Colonic mucosa (tissue), 4 donors: ENCODE measurements at regions not wholly inside any gene's neighbourhood (a gene's known extent, or its start where the extent isn't known, plus 50 kb on each side); places are given as distances from the start of the nearest gene placed in this dataset.

ENCODE experiments used
- DNase-seq: peaks from one replicate; pipeline ENCODE4 v3.0.0-alpha.2; 2020
- H3K27ac ChIP-seq: fragments of 200-600 bp; one replicate; pipeline ENCODE4 v1.8.0; 2021
- H3K27me3 ChIP-seq: fragments of 200-600 bp; one replicate; pipeline ENCODE4 v1.8.0; 2021
- H3K36me3 ChIP-seq: fragments of 200-600 bp; one replicate; pipeline ENCODE4 v1.8.0; 2021
- H3K4me1 ChIP-seq: fragments of 200-600 bp; one replicate; pipeline ENCODE4 v1.8.0; 2021; ENCODE audit warnings: mild to moderate bottlenecking
- H3K4me3 ChIP-seq: fragments of 200-600 bp; one replicate; pipeline ENCODE4 v1.8.0; 2021
- H3K9ac ChIP-seq, 2 donors: one replicate each; pipeline ENCODE4 v1.7.0; 2013; ENCODE audit warnings: control low read depth in 2 of 2, low read depth in 2 of 2, low read length in 2 of 2
- H3K9me3 ChIP-seq: fragments of 200-600 bp; one replicate; pipeline ENCODE4 v1.8.0; 2021
- intact Hi-C: fragments of 100-400 bp; cut with DNase I; formaldehyde crosslinking; loops from one replicate; pipeline ENCODE4 v1.14.1; 2022
- TF ChIP-seq, protein P1 (sequence below): fragments of 200-600 bp; IDR thresholded peaks from one replicate; pipeline ENCODE4 v1.8.0; 2022; ENCODE audit warnings: antibody characterized with exemption, mild to moderate bottlenecking
- donor health status: healthy.
- donor health status: DM: no; HTN: no; CAD: no.
- donor health status: DM: no; HTN: no; CAD: no.

- Histone ChIP-seq H3K9me3 (no peaks in the 10 kb centered on the region), H3K4me3 (no peak overlapping the region), H3K27me3 (no peaks in the 10 kb centered on the region), H3K4me1 (no peaks in the 10 kb centered on the region), H3K27ac (no peak overlapping the region), H3K9ac (no peak overlapping the region), H3K36me3 (no peaks in the 10 kb centered on the region)
- DNase-seq = no peak
- intact Hi-C loops = no loop called here
- TF ChIP-seq, protein P1, sequence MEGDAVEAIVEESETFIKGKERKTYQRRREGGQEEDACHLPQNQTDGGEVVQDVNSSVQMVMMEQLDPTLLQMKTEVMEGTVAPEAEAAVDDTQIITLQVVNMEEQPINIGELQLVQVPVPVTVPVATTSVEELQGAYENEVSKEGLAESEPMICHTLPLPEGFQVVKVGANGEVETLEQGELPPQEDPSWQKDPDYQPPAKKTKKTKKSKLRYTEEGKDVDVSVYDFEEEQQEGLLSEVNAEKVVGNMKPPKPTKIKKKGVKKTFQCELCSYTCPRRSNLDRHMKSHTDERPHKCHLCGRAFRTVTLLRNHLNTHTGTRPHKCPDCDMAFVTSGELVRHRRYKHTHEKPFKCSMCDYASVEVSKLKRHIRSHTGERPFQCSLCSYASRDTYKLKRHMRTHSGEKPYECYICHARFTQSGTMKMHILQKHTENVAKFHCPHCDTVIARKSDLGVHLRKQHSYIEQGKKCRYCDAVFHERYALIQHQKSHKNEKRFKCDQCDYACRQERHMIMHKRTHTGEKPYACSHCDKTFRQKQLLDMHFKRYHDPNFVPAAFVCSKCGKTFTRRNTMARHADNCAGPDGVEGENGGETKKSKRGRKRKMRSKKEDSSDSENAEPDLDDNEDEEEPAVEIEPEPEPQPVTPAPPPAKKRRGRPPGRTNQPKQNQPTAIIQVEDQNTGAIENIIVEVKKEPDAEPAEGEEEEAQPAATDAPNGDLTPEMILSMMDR = no peak
Observed at GRCh38 chr5:118311103-118311819, 677.1 kb downstream of the DTWD2 start.

DNA sequence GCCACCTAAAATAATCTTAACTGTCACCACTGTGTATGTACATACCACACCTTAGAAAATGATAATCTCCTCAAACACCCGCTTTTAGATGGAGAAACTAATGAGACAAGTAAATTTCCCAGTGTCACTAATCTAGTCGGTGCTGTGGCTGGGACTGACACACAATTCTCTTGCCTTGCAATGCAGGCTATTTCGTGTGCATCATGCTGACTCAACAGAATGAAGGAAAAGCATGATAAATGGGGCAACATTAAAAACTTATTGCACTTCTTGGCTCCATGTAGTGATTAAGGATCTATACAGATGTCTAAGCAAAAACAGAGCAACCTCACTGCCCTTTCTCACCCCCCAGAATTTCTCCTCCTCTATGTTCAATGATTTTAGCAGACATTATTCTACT, 677.9 kb downstream of the DTWD2 start:
- DNase-seq = no peak
- Histone ChIP-seq H3K4me3 (no peak overlapping the region), H3K9ac (no peak overlapping the region), H3K4me1 (no peaks in the 10 kb centered on the region), H3K27me3 (no peaks in the 10 kb centered on the region), H3K27ac (no peak overlapping the region), H3K9me3 (no peaks in the 10 kb centered on the region), H3K36me3 (no peaks in the 10 kb centered on the region)
- TF ChIP-seq, protein P1 = no peak
- intact Hi-C loops = no loop called here

- no peak overlapping the region for H3K27ac ChIP-seq
- H3K9me3 ChIP-seq = no peaks in the 10 kb centered on the region
- intact Hi-C loops = no loop called here
- DNase-seq = no peak
- H3K27me3 ChIP-seq = no peaks in the 10 kb centered on the region
- TF ChIP-seq, protein P1 = no peak
- no peak overlapping the region for H3K9ac ChIP-seq
- no peak overlapping the region for H3K4me3 ChIP-seq
- H3K4me1 ChIP-seq = no peaks in the 10 kb centered on the region
- no peaks in the 10 kb centered on the region for H3K36me3 ChIP-seq
Observed at GRCh38 chr5:118303296-118303695, 685.1 kb downstream of the DTWD2 start.

GRCh38 chr5:118302786-118303185, 685.6 kb downstream of the DTWD2 start:
- Histone ChIP-seq H3K27ac (no peak overlapping the region), H3K4me1 (no peaks in the 10 kb centered on the region), H3K36me3 (no peaks in the 10 kb centered on the region), H3K27me3 (no peaks in the 10 kb centered on the region), H3K4me3 (no peak overlapping the region), H3K9me3 (no peaks in the 10 kb centered on the region), H3K9ac (no peak overlapping the region)
- TF ChIP-seq, protein P1 = no peak
- no peak for DNase-seq
- intact Hi-C loops = no loop called here

GRCh38 chr5:118301696-118302095, 686.7 kb downstream of the DTWD2 start:
- no peak for DNase-seq
- TF ChIP-seq, protein P1 = no peak
- no peak overlapping the region for H3K27ac ChIP-seq
- no peaks in the 10 kb centered on the region for H3K36me3 ChIP-seq
- intact Hi-C loops = no loop called here
- H3K9me3 ChIP-seq = no peaks in the 10 kb centered on the region
- H3K4me1 ChIP-seq = no peaks in the 10 kb centered on the region
- H3K4me3 ChIP-seq = no peak overlapping the region
- no peak overlapping the region for H3K9ac ChIP-seq
- no peaks in the 10 kb centered on the region for H3K27me3 ChIP-seq
